PC-3 (cell line): ENCODE measurements at regions not wholly inside any gene's neighbourhood (a gene's known extent, or its start where the extent isn't known, plus 50 kb on each side); places are given as distances from the start of the nearest gene placed in this dataset.

ENCODE experiments used
- ATAC-seq: fragments of 200-7000 bp; cut with Tn5 transposase; 2 replicates; pipeline ENCODE4 v1.9.1; 2020; ENCODE audit warnings: mild to moderate bottlenecking, moderate library complexity
- BruUV-seq: library from RNA; stranded (reverse); fragments of 400-500 nt; replicated peaks from 2 replicates; lab custom pipeline; 2021; lab: Mats Ljungman, UMichigan
- CTCF ChIA-PET: fragments of 300-600 bp; sonication (Branson Sonifier 250); formaldehyde crosslinking; loops from one replicate; lab custom pipeline; 2022; ENCODE audit warnings: antibody characterized with exemption; lab: Charles Lee
- POLR2A ChIA-PET: fragments of 300-600 bp; sonication (Branson Sonifier 250); formaldehyde crosslinking; loops from one replicate; lab custom pipeline; 2022; ENCODE audit warnings: antibody characterized with exemption; ENCODE audit not compliant: unreplicated experiment; lab: Charles Lee
- DNase-seq: peaks from one replicate; pipeline ENCODE4 v3.0.0-alpha.2; 2015
- H2AFZ ChIP-seq: fragments of 300-600 bp; sonication (generic); 2 replicates; pipeline ENCODE4 v1.6.0; 2016; ENCODE audit warnings: antibody characterized with exemption, low read length
- H3F3A ChIP-seq: fragments of 300-600 bp; sonication (generic); one replicate; pipeline ENCODE4 v1.6.0; 2017; ENCODE audit warnings: antibody characterized with exemption, low read length, control low read depth, mild to moderate bottlenecking; ENCODE audit not compliant: unreplicated experiment
- H3K27ac ChIP-seq: fragments of 300-600 bp; sonication (generic); 2 replicates; pipeline ENCODE4 v1.5.1; 2016; ENCODE audit warnings: mild to moderate bottlenecking, low read length
- H3K27me3 ChIP-seq: fragments of 300-600 bp; sonication (generic); 2 replicates; pipeline ENCODE4 v1.6.1; 2016; ENCODE audit warnings: low read length, mixed read lengths
- H3K36me3 ChIP-seq: fragments of 300-600 bp; sonication (generic); 2 replicates; pipeline ENCODE4 v1.6.1; 2016; ENCODE audit warnings: low read depth, mixed run types, low read length, mixed read lengths
- H3K4me1 ChIP-seq: fragments of 300-600 bp; sonication (generic); 2 replicates; pipeline ENCODE4 v1.5.1; 2016; ENCODE audit warnings: low read length; ENCODE audit not compliant: insufficient read depth
- H3K4me2 ChIP-seq: fragments of 300-600 bp; sonication (generic); 2 replicates; pipeline ENCODE4 v1.6.0; 2016; ENCODE audit warnings: low read length
- H3K4me3 ChIP-seq: fragments of 300-600 bp; sonication (generic); 2 replicates; pipeline ENCODE4 v1.5.1; 2016; ENCODE audit warnings: mild to moderate bottlenecking, low read length, mixed read lengths
- H3K79me2 ChIP-seq: fragments of 300-600 bp; sonication (generic); 2 replicates; pipeline ENCODE4 v1.6.1; 2017; ENCODE audit warnings: low read length, mixed read lengths
- H3K9ac ChIP-seq: fragments of 300-600 bp; sonication (generic); 2 replicates; pipeline ENCODE4 v1.6.0; 2016; ENCODE audit warnings: mild to moderate bottlenecking, low read length
- H3K9me2 ChIP-seq: fragments of 300-600 bp; sonication (generic); replicated peaks from 2 replicates; pipeline ENCODE4 v1.6.1; 2016; ENCODE audit warnings: mixed run types, low read length, mixed read lengths
- H3K9me3 ChIP-seq: fragments of 300-600 bp; sonication (generic); 2 replicates; pipeline ENCODE4 v1.6.1; 2016; ENCODE audit warnings: low read length, mixed read lengths
- H4K20me1 ChIP-seq: fragments of 300-600 bp; sonication (generic); 2 replicates; pipeline ENCODE4 v1.6.1; 2016; ENCODE audit warnings: low read length, mixed read lengths
- CTCF ChIP-seq: fragments of 300-600 bp; sonication (generic); conservative IDR thresholded peaks from 2 replicates; pipeline ENCODE4 v1.5.1; 2017; ENCODE audit warnings: antibody characterized with exemption, low read depth, mild to moderate bottlenecking, low read length
- EZH2 ChIP-seq: fragments of 300-600 bp; sonication (generic); IDR thresholded peaks from one replicate; pipeline ENCODE4 v1.6.1; 2017; ENCODE audit warnings: antibody characterized with exemption, mild to moderate bottlenecking, low read length; ENCODE audit not compliant: unreplicated experiment
- EZH2phosphoT487 ChIP-seq: fragments of 300-600 bp; sonication (generic); IDR thresholded peaks from 2 replicates; pipeline ENCODE4 v1.6.1; 2018; ENCODE audit warnings: mild to moderate bottlenecking, antibody characterized with exemption, low read length, borderline replicate concordance
- intact Hi-C: fragments of 100-400 bp; cut with micrococcal nuclease; formaldehyde crosslinking; loops from 2 replicates; pipeline ENCODE4 v1.9.0; 2023

- Histone ChIP-seq H3K79me2 (no peaks in the 10 kb centered on the region), H3K4me3 (no peak overlapping the region), H3K36me3 (no peaks in the 10 kb centered on the region), H4K20me1 (no peaks in the 10 kb centered on the region), H2AFZ (no peak overlapping the region), H3K4me2 (no peak overlapping the region), H3K27ac (no peak overlapping the region), H3K9me3 (no peaks in the 10 kb centered on the region), H3K4me1 (no peaks in the 10 kb centered on the region), H3K9ac (no peak overlapping the region), H3F3A (no peaks in the 10 kb centered on the region), H3K27me3 (no peaks in the 10 kb centered on the region), H3K9me2 (no peaks in the 10 kb centered on the region)
- POLR2A ChIA-PET, result no interaction called here
- DNase-seq (no peak), ATAC-seq (no peak)
- no TSS peak for BruUV-seq
- CTCF ChIA-PET, result no interaction called here
- intact Hi-C loops, result no loop called here
- TF ChIP-seq EZH2, result no peak
- TF ChIP-seq CTCF, result no peak
- no peak for TF ChIP-seq EZH2phosphoT487
Observed at GRCh38 chr2:8614646-8615045, 67.2 kb upstream of the ID2 start.

- no peaks in the 10 kb centered on the region for H4K20me1 ChIP-seq
- no peak overlapping the region for H3K9ac ChIP-seq
- CTCF ChIA-PET, result no interaction called here
- H3K4me3 ChIP-seq, result no peak overlapping the region
- H3K27ac ChIP-seq, result no peak overlapping the region
- no peaks in the 10 kb centered on the region for H3K4me1 ChIP-seq
- H3F3A ChIP-seq, result no peaks in the 10 kb centered on the region
- no peak overlapping the region for H2AFZ ChIP-seq
- DNase-seq (no peak), ATAC-seq (no peak)
- no peak overlapping the region for H3K4me2 ChIP-seq
- no peaks in the 10 kb centered on the region for H3K36me3 ChIP-seq
- no peaks in the 10 kb centered on the region for H3K79me2 ChIP-seq
- no TSS peak for BruUV-seq
- no peaks in the 10 kb centered on the region for H3K9me3 ChIP-seq
- H3K27me3 ChIP-seq, result no peaks in the 10 kb centered on the region
- TF ChIP-seq CTCF (no peak), EZH2 (no peak), EZH2phosphoT487 (no peak)
- no peaks in the 10 kb centered on the region for H3K9me2 ChIP-seq
- intact Hi-C loops, result no loop called here
- POLR2A ChIA-PET, result no interaction called here
Observed at GRCh38 chr2:8615252-8615575, 66.6 kb upstream of the ID2 start.

- Histone ChIP-seq H3K9me2 (no peaks in the 10 kb centered on the region), H3K4me2 (no peak overlapping the region), H3K27me3 (no peaks in the 10 kb centered on the region), H3K79me2 (no peaks in the 10 kb centered on the region), H3K4me1 (no peaks in the 10 kb centered on the region), H3K9me3 (no peaks in the 10 kb centered on the region), H4K20me1 (no peaks in the 10 kb centered on the region), H3K4me3 (no peak overlapping the region), H2AFZ (no peak overlapping the region), H3K27ac (no peak overlapping the region), H3K9ac (no peak overlapping the region), H3K36me3 (no peaks in the 10 kb centered on the region), H3F3A (no peaks in the 10 kb centered on the region)
- POLR2A ChIA-PET, result no interaction called here
- CTCF ChIA-PET, result no interaction called here
- BruUV-seq, result no TSS peak
- no peak for TF ChIP-seq EZH2
- no peak for TF ChIP-seq CTCF
- intact Hi-C loops, result no loop called here
- ATAC-seq (no peak), DNase-seq (no peak)
Observed at GRCh38 chr2:8615576-8616281, 66.1 kb upstream of the ID2 start.
